Smooth muscle cell (in vitro differentiated cells): ENCODE measurements at regions not wholly inside any gene's neighbourhood (a gene's known extent, or its start where the extent isn't known, plus 50 kb on each side); places are given as distances from the start of the nearest gene placed in this dataset.

Experiments used
- DNase-seq: peaks from one replicate; lab custom pipeline; 2025; ENCODE audit not compliant: unreplicated experiment; lab: John Stamatoyannopoulos, UW
- H2AFZ ChIP-seq: fragments of 200-600 bp; sonication (generic); 2 replicates; pipeline ENCODE4 v1.6.0; 2016; ENCODE audit warnings: antibody characterized with exemption, low read depth, mild to moderate bottlenecking
- H3F3A ChIP-seq: fragments of 200-600 bp; sonication (generic); 2 replicates; pipeline ENCODE4 v1.6.0; 2017; ENCODE audit warnings: antibody characterized with exemption, low read depth
- H3K27ac ChIP-seq: fragments of 200-600 bp; sonication (generic); 2 replicates; pipeline ENCODE4 v1.5.1; 2016; ENCODE audit warnings: low read depth, mild to moderate bottlenecking
- H3K27me3 ChIP-seq: fragments of 200-600 bp; sonication (generic); 2 replicates; pipeline ENCODE4 v1.6.1; 2016; ENCODE audit warnings: low read depth, mild to moderate bottlenecking
- H3K36me3 ChIP-seq: fragments of 200-600 bp; sonication (generic); 2 replicates; pipeline ENCODE4 v1.5.1; 2016; ENCODE audit warnings: low read depth
- H3K4me1 ChIP-seq: fragments of 200-600 bp; sonication (generic); 2 replicates; pipeline ENCODE4 v1.5.1; 2016; ENCODE audit warnings: low read depth
- H3K4me2 ChIP-seq: fragments of 200-600 bp; sonication (generic); 2 replicates; pipeline ENCODE4 v1.6.0; 2016; ENCODE audit warnings: mild to moderate bottlenecking
- H3K4me3 ChIP-seq: fragments of 200-600 bp; sonication (generic); 2 replicates; pipeline ENCODE4 v1.5.1; 2016; ENCODE audit warnings: mild to moderate bottlenecking
- H3K79me2 ChIP-seq: fragments of 200-600 bp; sonication (generic); 2 replicates; pipeline ENCODE4 v1.6.0; 2016; ENCODE audit warnings: low read depth, mild to moderate bottlenecking
- H3K9ac ChIP-seq: fragments of 200-600 bp; sonication (generic); 2 replicates; pipeline ENCODE4 v1.6.0; 2016; ENCODE audit warnings: low read depth
- H3K9me3 ChIP-seq: fragments of 200-600 bp; sonication (generic); replicated peaks from 2 replicates; pipeline ENCODE4 v1.5.1; 2016; ENCODE audit warnings: low read depth
- H4K20me1 ChIP-seq: fragments of 200-600 bp; sonication (generic); 2 replicates; pipeline ENCODE4 v1.6.0; 2016; ENCODE audit warnings: low read depth
- CTCF ChIP-seq: fragments of 200-600 bp; sonication (generic); IDR thresholded peaks from 2 replicates; pipeline ENCODE4 v1.5.1; 2017; ENCODE audit warnings: borderline replicate concordance, mild to moderate bottlenecking, antibody characterized with exemption; ENCODE audit not compliant: insufficient read depth, poor library complexity, severe bottlenecking
- WGBS: methylation state at CpG from one replicate; pipeline ENCODE4 v1.1.7; 2016; ENCODE audit warnings: low lambda C conversion rate; 5-methylcytosine and 5-hydroxymethylcytosine counted together

GRCh38 chr6:81886157-81886556, 133.7 kb upstream of the TENT5A start:
- Histone ChIP-seq H3K4me1 (peaks cover 14% of the 10 kb centered on the region), H3K27me3 (no peaks in the 10 kb centered on the region), H3K27ac (no peak overlapping the region), H2AFZ (no peak overlapping the region), H3K9me3 (no peaks in the 10 kb centered on the region), H3K4me2 (no peak overlapping the region), H3K4me3 (no peak overlapping the region), H3F3A (peaks cover 15% of the 10 kb centered on the region), H3K36me3 (no peaks in the 10 kb centered on the region), H3K9ac (no peak overlapping the region), H4K20me1 (no peaks in the 10 kb centered on the region), H3K79me2 (no peaks in the 10 kb centered on the region)
- 98% methylated on average over 2 of the region's 2 CpGs for WGBS
- TF ChIP-seq CTCF, result no peak
- no peak for DNase-seq

- DNase-seq, result no peak
- peaks cover 9% of the 10 kb centered on the region for H3F3A ChIP-seq
- H3K27ac ChIP-seq, result no peak overlapping the region
- no peaks in the 10 kb centered on the region for H3K27me3 ChIP-seq
- no peaks in the 10 kb centered on the region for H3K79me2 ChIP-seq
- no peaks in the 10 kb centered on the region for H3K36me3 ChIP-seq
- no peak for TF ChIP-seq CTCF
- no peaks in the 10 kb centered on the region for H3K4me1 ChIP-seq
- no peak overlapping the region for H3K4me3 ChIP-seq
- H3K4me2 ChIP-seq, result no peak overlapping the region
- no peaks in the 10 kb centered on the region for H3K9me3 ChIP-seq
- H2AFZ ChIP-seq, result no peak overlapping the region
- no peaks in the 10 kb centered on the region for H4K20me1 ChIP-seq
- 98% methylated on average over 4 of the region's 4 CpGs for WGBS
- no peak overlapping the region for H3K9ac ChIP-seq
Observed at GRCh38 chr6:81881660-81882059, 129.2 kb upstream of the TENT5A start.

GRCh38 chr6:81878479-81878878, 126.0 kb upstream of the TENT5A start:
- peaks cover 5% of the 10 kb centered on the region for H3K9me3 ChIP-seq
- TF ChIP-seq CTCF, result no peak
- peaks cover 5% of the 10 kb centered on the region for H3K4me1 ChIP-seq
- peaks cover 9% of the 10 kb centered on the region for H3F3A ChIP-seq
- no peak overlapping the region for H3K27ac ChIP-seq
- H2AFZ ChIP-seq, result peak overlapping the region; percentile 43
- H3K27me3 ChIP-seq, result no peaks in the 10 kb centered on the region
- no peaks in the 10 kb centered on the region for H3K36me3 ChIP-seq
- no peaks in the 10 kb centered on the region for H3K79me2 ChIP-seq
- H3K4me2 ChIP-seq, result no peak overlapping the region
- H3K4me3 ChIP-seq, result no peak overlapping the region
- H4K20me1 ChIP-seq, result no peaks in the 10 kb centered on the region
- no peak for DNase-seq
- no peak overlapping the region for H3K9ac ChIP-seq

- no peak overlapping the region for H3K4me2 ChIP-seq
- peaks cover 9% of the 10 kb centered on the region for H3F3A ChIP-seq
- no peak for TF ChIP-seq CTCF
- peaks cover 5% of the 10 kb centered on the region for H3K4me1 ChIP-seq
- peaks cover 5% of the 10 kb centered on the region for H3K9me3 ChIP-seq
- no peak overlapping the region for H2AFZ ChIP-seq
- no peaks in the 10 kb centered on the region for H3K36me3 ChIP-seq
- H3K9ac ChIP-seq, result no peak overlapping the region
- peak overlapping the region; percentile 39 for H3K27ac ChIP-seq
- H3K79me2 ChIP-seq, result no peaks in the 10 kb centered on the region
- no peaks in the 10 kb centered on the region for H4K20me1 ChIP-seq
- DNase-seq, result no peak
- H3K4me3 ChIP-seq, result no peak overlapping the region
- WGBS, result 61% methylated on average over 1 of the region's 1 CpG
- H3K27me3 ChIP-seq, result no peaks in the 10 kb centered on the region
Observed at GRCh38 chr6:81876971-81877370, 124.5 kb upstream of the TENT5A start.
